ENCODE measurements at regions not wholly inside any gene's neighbourhood (a gene's known extent, or its start where the extent isn't known, plus 50 kb on each side); places are given as distances from the start of the nearest gene placed in this dataset.

GRCh38 chr2:19747310-19748072 lies 154.3 kb downstream of the TTC32 start:
- H3K36me3 Mint-ChIP-seq (ENCODE audit: low read depth): no peaks in the 10 kb centered on the region
- H3K4me3 Mint-ChIP-seq: no peak overlapping the region
- peak overlapping the region; percentile 44 for H3K27ac Mint-ChIP-seq
- H3K4me1 Mint-ChIP-seq: peaks cover 74% of the 10 kb centered on the region
- TF ChIP-seq CTCF (IDR thresholded peaks at IDR 0.05): no peak
- no peak for DNase-seq
- H3K27me3 Mint-ChIP-seq (ENCODE audit: low read depth, poor library complexity): peaks cover 6% of the 10 kb centered on the region
- H3K9me3 Mint-ChIP-seq: no peaks in the 10 kb centered on the region

- no peak overlapping the region for H3K4me3 Mint-ChIP-seq
- H3K36me3 Mint-ChIP-seq (ENCODE audit: low read depth): no peaks in the 10 kb centered on the region
- peak; percentile 79 for TF ChIP-seq CTCF (IDR thresholded peaks at IDR 0.05)
- peak; percentile 81 for DNase-seq
- peaks cover 76% of the 10 kb centered on the region for H3K4me1 Mint-ChIP-seq
- H3K27ac Mint-ChIP-seq: no peak overlapping the region
- H3K27me3 Mint-ChIP-seq (ENCODE audit: low read depth, poor library complexity): peaks cover 6% of the 10 kb centered on the region
- H3K9me3 Mint-ChIP-seq: no peaks in the 10 kb centered on the region
Observed at GRCh38 chr2:19746611-19747309, 155.0 kb downstream of the TTC32 start.

- H3K27me3 Mint-ChIP-seq (ENCODE audit: low read depth, poor library complexity): peaks cover 6% of the 10 kb centered on the region
- no peak overlapping the region for H3K4me3 Mint-ChIP-seq
- no peak for TF ChIP-seq CTCF (IDR thresholded peaks at IDR 0.05)
- peaks cover 70% of the 10 kb centered on the region for H3K4me1 Mint-ChIP-seq
- no peaks in the 10 kb centered on the region for H3K36me3 Mint-ChIP-seq (ENCODE audit: low read depth)
- no peaks in the 10 kb centered on the region for H3K9me3 Mint-ChIP-seq
- H3K27ac Mint-ChIP-seq: no peak overlapping the region
- no peak for DNase-seq
Observed at GRCh38 chr2:19746137-19746600, 155.6 kb downstream of the TTC32 start.

GRCh38 chr2:19745318-19746136 lies 156.3 kb downstream of the TTC32 start:
- Mint-ChIP-seq H3K27ac (no peak overlapping the region), H3K36me3 (ENCODE audit: low read depth) (no peaks in the 10 kb centered on the region), H3K4me3 (no peak overlapping the region), H3K27me3 (ENCODE audit: low read depth, poor library complexity) (peaks cover 6% of the 10 kb centered on the region), H3K9me3 (no peaks in the 10 kb centered on the region), H3K4me1 (peaks cover 64% of the 10 kb centered on the region)
- no peak for TF ChIP-seq CTCF (IDR thresholded peaks at IDR 0.05)
- DNase-seq: no peak

- H3K4me3 Mint-ChIP-seq: no peak overlapping the region
- H3K27me3 Mint-ChIP-seq (ENCODE audit: low read depth, poor library complexity): peaks cover 6% of the 10 kb centered on the region
- H3K27ac Mint-ChIP-seq: no peak overlapping the region
- no peak for TF ChIP-seq CTCF (IDR thresholded peaks at IDR 0.05)
- peaks cover 59% of the 10 kb centered on the region for H3K4me1 Mint-ChIP-seq
- H3K9me3 Mint-ChIP-seq: no peaks in the 10 kb centered on the region
- no peak for DNase-seq
- no peaks in the 10 kb centered on the region for H3K36me3 Mint-ChIP-seq (ENCODE audit: low read depth)
Observed at GRCh38 chr2:19744456-19745199, 157.2 kb downstream of the TTC32 start.
